A673 (cell line): ENCODE measurements at regions not wholly inside any gene's neighbourhood (a gene's known extent, or its start where the extent isn't known, plus 50 kb on each side); places are given as distances from the start of the nearest gene placed in this dataset.
A peak's percentile ranks its signal among the peaks of the same experiment; 100 is the strongest.

Experiments used
- CTCF ChIP-seq: fragments of 300-800, 200-600 bp; sonication (generic); conservative IDR thresholded peaks from 2 replicates; pipeline ENCODE4 v1.5.1; 2017; ENCODE audit warnings: low read depth, mild to moderate bottlenecking, antibody characterized with exemption, low read length, moderate library complexity, mixed read lengths
- EZH2 ChIP-seq: fragments of 200-600 bp; sonication (generic); IDR thresholded peaks from 2 replicates; pipeline ENCODE4 v1.6.1; 2017; ENCODE audit warnings: borderline replicate concordance, low read depth, mild to moderate bottlenecking, mixed read lengths, antibody characterized with exemption, low read length; ENCODE audit not compliant: poor library complexity, severe bottlenecking

GRCh38 chr1:213374369-213374768 lies 323.3 kb downstream of the RPS6KC1 start:
- TF ChIP-seq CTCF, result peak; percentile 95
- no peak for TF ChIP-seq EZH2
